Erythroblast (primary cell): ENCODE measurements at regions not wholly inside any gene's neighbourhood (a gene's known extent, or its start where the extent isn't known, plus 50 kb on each side); places are given as distances from the start of the nearest gene placed in this dataset.

Source experiments
- DNase-seq, 2 experiments: peaks; one replicate each; lab custom pipeline; 2025; lab: John Stamatoyannopoulos, UW
- GATA1 ChIP-seq: IDR thresholded peaks from 2 replicates; pipeline ENCODE4 v1.6.1; 2011; ENCODE audit warnings: low read depth, mild to moderate bottlenecking, control low read depth, low read length, moderate library complexity
- POLR2A ChIP-seq: IDR thresholded peaks from 2 replicates; pipeline ENCODE4 v1.6.1; 2011; ENCODE audit warnings: mild to moderate bottlenecking, low read length

GRCh38 chr6:86273936-86274335 lies 631.2 kb upstream of the SYNCRIP start:
- TF ChIP-seq POLR2A: no peak
- TF ChIP-seq GATA1: no peak
- DNase-seq: no peak

- TF ChIP-seq GATA1 (no peak), POLR2A (no peak)
- DNase-seq: no peak
Observed at GRCh38 chr6:86256615-86257187, 614.0 kb upstream of the SYNCRIP start.

- no peak for DNase-seq
- no peak for TF ChIP-seq GATA1
- TF ChIP-seq POLR2A: no peak
Observed at GRCh38 chr6:86255973-86256372, 613.3 kb upstream of the SYNCRIP start.

- TF ChIP-seq POLR2A (no peak), GATA1 (no peak)
Observed at GRCh38 chr6:86251106-86251505, 608.4 kb upstream of the SYNCRIP start.

GRCh38 chr6:86217906-86218305 lies 575.2 kb upstream of the SYNCRIP start:
- no peak for TF ChIP-seq GATA1
- TF ChIP-seq POLR2A: no peak

More at GRCh38 chr6:86251106-86251505, 608.4 kb upstream of the SYNCRIP start:
- no peak for DNase-seq

GRCh38 chr6:86215323-86215722 lies 572.6 kb upstream of the SYNCRIP start:
- TF ChIP-seq GATA1 (no peak), POLR2A (no peak)
- no peak for DNase-seq

More at GRCh38 chr6:86217906-86218305, 575.2 kb upstream of the SYNCRIP start:
- no peak for DNase-seq

GRCh38 chr6:86205980-86206379 lies 563.3 kb upstream of the SYNCRIP start:
- no peak for DNase-seq
- TF ChIP-seq POLR2A (no peak), GATA1 (no peak)

- no peak for DNase-seq
- no peak for TF ChIP-seq POLR2A
- TF ChIP-seq GATA1: no peak
Observed at GRCh38 chr6:86203044-86203443, 560.4 kb upstream of the SYNCRIP start.

- no peak for DNase-seq
- TF ChIP-seq POLR2A (no peak), GATA1 (no peak)
Observed at GRCh38 chr6:86193821-86194220, 551.1 kb upstream of the SYNCRIP start.

- peak; percentile 11 to 13 for DNase-seq
Observed at GRCh38 chr6:86192123-86192522, 549.4 kb upstream of the SYNCRIP start.

GRCh38 chr6:86175149-86175548 lies 532.5 kb upstream of the SYNCRIP start:
- peak in 1 of 2 experiments; percentile 1 for DNase-seq

More at GRCh38 chr6:86192123-86192522, 549.4 kb upstream of the SYNCRIP start:
- TF ChIP-seq POLR2A: no peak
- no peak for TF ChIP-seq GATA1

- DNase-seq: no peak
- TF ChIP-seq GATA1 (no peak), POLR2A (no peak)
Observed at GRCh38 chr6:86154852-86155251, 512.2 kb upstream of the SYNCRIP start.

- no peak for DNase-seq
- TF ChIP-seq POLR2A: no peak
- TF ChIP-seq GATA1: no peak
Observed at GRCh38 chr6:86153521-86153920, 510.8 kb upstream of the SYNCRIP start.

GRCh38 chr6:86152546-86152945 lies 509.9 kb upstream of the SYNCRIP start:
- no peak for TF ChIP-seq GATA1
- TF ChIP-seq POLR2A: no peak
- DNase-seq: no peak

- TF ChIP-seq GATA1 (no peak), POLR2A (no peak)
- no peak for DNase-seq
Observed at GRCh38 chr6:86148586-86148985, 505.9 kb upstream of the SYNCRIP start.
